ENCODE measurements at regions not wholly inside any gene's neighbourhood (a gene's known extent, or its start where the extent isn't known, plus 50 kb on each side); places are given as distances from the start of the nearest gene placed in this dataset.
"Not testable (repeated sequence)": the region's sequence is repeated elsewhere in the genome, so short reads cannot be mapped to it uniquely, and the experiment has no call there.

- DNase-seq (ENCODE audit: low spot score): no peak
These were observed 312.3 kb upstream of the LRRTM4 start for GRCh38 chr2:77834360-77835002.

GRCh38 chr2:77838441-77838840, 316.3 kb upstream of the LRRTM4 start:
- no peak for DNase-seq (ENCODE audit: low spot score)

GRCh38 chr2:77839102-77839501, 316.9 kb upstream of the LRRTM4 start:
- DNase-seq (ENCODE audit: low spot score): no peak

DNA sequence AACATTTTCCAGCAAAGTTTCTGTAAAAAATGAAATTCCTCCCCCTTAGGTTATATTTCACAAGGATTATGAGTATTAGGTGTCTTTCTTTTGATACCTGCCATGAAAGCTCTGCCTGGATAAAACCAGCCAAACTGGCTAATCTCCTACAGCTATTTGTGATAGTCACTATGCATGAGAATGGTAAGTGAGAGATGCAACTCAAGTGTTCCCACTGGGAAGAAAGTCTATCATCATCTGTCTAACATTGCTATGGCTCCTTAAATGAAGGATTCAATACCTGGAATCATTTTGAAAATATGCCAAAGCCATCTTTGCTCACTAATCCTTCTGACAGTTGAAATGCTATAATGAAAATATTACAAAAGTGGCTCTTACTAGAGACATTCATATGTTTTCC, 339.9 kb upstream of the LRRTM4 start:
- no peak for DNase-seq (ENCODE audit: low spot score)

DNA sequence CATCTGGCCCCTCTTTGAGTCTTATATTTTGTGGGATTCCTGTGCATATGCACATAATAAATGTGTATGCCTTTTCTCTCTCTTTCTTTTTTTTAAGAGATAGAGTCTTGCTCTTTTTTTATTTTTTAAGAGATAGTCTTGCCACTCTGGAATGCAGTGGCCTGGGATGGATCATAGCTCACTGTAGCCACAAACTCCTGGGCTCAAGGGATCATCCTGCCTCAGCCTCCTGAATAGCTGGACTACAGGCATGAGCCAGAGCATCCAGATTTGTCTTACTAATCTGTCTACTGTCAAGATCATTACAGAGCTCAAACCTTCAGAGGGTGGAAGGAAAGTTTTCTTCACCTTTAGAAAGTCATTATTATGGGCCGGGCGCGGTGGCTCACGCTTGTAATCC, 342.2 kb upstream of the LRRTM4 start:
- DNase-seq (ENCODE audit: low spot score): no peak

DNA sequence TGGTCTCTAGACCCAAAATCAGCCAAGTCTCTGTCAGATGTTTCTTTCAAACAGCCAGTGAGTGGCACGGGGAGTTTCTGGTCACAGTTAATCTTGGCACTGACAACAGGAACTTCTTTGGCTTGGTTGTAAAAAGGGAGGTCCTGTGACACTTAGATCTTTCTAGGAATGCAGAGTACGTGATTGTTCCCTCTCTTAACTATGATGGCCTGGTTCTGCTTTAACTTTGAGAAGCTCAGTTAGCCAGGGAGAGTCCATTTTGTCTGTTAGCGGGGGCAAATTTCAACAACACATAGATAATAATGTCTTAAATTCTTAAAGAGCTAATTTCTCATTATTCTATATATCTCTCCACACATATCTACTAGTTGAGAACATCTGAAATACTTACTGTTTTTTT, 344.5 kb upstream of the LRRTM4 start:
- no peak for DNase-seq (ENCODE audit: low spot score)

GRCh38 chr2:77867146-77867545, 345.0 kb upstream of the LRRTM4 start:
- DNase-seq (ENCODE audit: low spot score): no peak

DNA sequence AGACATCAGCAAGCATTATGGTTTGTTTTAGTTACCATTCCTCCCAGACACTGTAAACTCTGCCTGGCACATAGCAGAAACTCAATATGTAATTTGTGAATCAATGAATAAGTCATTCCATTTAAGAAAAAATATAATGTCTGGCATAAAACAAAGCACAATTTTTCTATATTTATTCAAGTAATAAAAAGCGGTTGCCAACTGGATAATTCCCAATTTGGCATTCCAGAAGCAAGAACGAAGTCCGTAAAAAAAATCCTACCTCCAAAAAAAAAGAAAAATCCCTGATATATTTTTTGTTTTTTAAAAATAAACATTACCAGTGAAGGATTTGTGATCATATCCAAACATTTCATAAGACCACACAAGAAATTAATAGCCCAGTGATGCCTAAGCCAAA, 351.3 kb upstream of the LRRTM4 start:
- DNase-seq (ENCODE audit: low spot score): no peak

- DNase-seq (ENCODE audit: low spot score): not testable (repeated sequence)
These were observed 378.0 kb upstream of the LRRTM4 start for GRCh38 chr2:77900211-77900610.

DNA sequence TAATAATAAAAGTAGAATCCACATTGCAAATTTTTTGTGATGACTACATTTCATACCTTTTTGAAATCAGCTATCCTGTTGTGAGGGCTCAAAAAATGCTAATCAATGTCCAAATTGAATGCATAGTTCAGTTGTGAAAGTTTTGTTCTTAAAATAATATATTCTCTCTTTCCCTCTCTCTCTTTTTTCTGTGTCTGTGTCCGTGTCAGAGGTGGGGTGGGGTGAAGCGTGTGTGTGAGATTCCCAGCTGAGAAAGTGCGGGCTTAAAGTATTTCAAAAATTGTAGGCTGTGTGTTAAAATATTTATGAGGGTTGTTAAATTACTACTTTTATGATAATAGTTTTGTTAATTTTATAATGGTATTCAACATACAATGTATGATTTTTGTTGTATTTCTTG, 388.0 kb upstream of the LRRTM4 start:
- DNase-seq (ENCODE audit: low spot score): no peak

GRCh38 chr2:77920838-77921366, 398.7 kb upstream of the LRRTM4 start:
- no peak for DNase-seq (ENCODE audit: low spot score)

DNA sequence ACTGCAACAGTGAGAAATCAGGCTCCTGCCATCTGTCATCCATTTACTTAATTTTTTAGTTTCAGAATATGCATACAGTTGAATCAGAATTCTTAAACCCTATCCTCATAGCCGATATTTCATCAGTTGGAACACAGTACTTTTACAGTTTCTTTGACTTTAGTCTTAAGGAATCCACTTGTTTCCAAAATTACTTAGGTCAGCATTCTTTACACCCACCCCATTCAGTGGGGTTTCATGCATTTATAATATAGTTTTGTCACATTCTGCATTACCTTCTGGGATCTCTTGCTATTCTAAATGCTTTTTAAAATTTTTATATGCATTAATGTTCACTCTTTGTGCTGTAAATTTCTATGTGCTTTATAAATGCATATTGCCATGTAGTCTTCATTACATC, 400.4 kb upstream of the LRRTM4 start:
- no peak for DNase-seq (ENCODE audit: low spot score)

DNA sequence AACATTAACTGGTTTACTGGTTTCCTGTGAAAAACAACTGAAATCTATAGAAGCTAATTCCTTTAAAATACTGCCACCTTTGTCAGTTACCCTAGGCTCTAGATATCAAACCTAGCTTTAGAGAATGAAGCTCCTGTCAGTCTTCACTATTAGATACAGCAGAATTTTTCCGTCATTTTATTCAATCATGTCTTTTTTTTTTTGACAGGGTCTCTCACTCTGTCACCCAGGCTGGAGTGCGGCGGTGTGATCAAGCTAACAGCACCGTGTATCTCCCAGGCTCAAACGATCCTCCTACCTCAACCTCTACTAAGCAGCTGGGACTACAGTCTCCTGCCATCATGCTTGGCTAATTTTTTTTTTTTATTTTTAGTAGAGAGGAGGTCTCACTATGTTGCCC, 415.2 kb upstream of the LRRTM4 start:
- DNase-seq (ENCODE audit: low spot score): no peak

DNA sequence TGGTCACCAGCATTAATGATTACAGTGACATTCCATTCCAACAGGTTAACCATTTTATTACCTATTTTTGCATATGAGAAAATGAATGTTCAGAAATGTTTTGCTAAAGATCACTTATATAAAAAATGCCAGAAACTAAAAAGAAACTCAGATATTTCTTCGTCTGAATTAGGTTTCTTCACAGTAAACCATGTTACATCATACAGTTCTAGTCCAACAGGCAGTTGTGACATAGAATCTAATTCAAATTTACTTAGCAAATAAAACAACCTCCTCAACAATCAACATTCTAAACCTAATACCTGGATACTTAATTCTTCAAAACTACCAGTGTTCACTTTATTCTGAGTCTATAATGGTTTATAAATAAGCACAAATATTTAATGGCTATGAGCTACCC, 416.3 kb upstream of the LRRTM4 start:
- DNase-seq (ENCODE audit: low spot score): no peak

- DNase-seq (ENCODE audit: low spot score): no peak
These were observed 417.2 kb upstream of the LRRTM4 start for GRCh38 chr2:77939370-77939769.

GRCh38 chr2:77939801-77940200, 417.6 kb upstream of the LRRTM4 start:
- DNase-seq (ENCODE audit: low spot score): no peak

DNA sequence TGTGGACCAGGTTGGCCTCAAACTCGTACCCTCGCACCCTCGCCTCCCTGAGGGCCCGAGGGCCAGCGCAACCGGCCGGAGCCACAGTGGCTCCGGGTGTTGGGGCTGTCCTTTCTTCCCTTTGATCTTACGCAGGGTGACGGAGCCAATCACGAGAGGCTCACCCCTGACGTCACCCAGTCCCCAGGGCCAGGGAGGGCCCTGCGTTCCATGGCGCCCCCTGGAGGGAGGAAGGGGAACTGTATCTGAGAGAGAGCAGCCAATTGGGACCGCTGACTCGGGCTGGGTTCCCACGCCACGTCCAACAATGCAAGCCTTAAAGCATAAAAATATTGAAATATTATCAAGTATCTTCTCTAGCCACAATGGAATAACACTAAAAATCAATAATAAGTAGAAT, 432.8 kb upstream of the LRRTM4 start:
- no peak for DNase-seq (ENCODE audit: low spot score)

DNA sequence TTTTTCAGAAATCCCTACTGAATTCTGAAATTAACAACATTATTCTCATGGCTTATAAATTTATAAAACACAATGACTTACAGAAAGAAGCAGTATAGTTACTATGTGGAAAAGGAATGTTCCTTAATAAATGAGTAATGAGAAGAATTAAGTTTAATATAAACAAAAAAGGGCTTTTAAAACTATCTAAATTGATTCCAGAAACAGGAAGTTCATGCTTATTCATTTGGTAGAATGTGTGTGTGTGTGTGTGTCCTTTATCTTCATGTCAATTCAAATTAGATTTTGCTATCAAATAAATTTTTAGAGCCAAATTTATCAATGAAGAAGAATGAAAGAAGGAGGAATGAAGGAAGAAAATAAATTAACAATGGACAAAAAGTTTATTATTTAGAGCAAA, 440.8 kb upstream of the LRRTM4 start:
- no peak for DNase-seq (ENCODE audit: low spot score)

DNA sequence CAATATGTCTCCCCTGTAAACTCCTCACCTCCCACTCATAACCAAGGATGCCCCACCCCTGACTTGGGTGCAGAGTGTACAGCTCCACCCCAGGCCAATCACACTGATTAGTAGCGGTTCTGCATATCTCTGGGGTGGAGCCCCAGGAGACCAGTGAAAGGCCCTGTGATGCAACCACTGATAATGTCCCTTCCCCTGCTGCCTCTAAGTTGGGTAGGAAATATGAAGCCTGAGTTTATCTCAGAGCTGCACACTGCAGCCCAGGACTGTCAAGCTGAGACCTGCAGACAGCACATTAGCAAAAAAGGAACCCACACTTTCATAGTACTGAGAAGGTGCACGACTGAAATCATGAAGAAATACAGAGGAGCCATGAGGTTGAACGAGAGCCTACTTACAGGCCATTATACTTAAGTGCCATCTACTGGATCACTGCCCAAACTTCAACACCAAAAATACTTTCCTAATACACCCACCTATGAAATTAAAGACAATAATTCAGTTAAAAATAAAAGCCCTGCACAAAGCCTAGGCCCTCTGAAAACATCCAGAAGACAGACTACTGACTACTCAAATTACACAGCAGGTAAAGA, 455.4 kb upstream of the LRRTM4 start:
- no peak for DNase-seq (ENCODE audit: low spot score)

GRCh38 chr2:77995161-77995560, 473.0 kb upstream of the LRRTM4 start:
- no peak for DNase-seq (ENCODE audit: low spot score)

- no peak for DNase-seq (ENCODE audit: low spot score)
These were observed 477.2 kb upstream of the LRRTM4 start for GRCh38 chr2:77999376-77999775.

DNA sequence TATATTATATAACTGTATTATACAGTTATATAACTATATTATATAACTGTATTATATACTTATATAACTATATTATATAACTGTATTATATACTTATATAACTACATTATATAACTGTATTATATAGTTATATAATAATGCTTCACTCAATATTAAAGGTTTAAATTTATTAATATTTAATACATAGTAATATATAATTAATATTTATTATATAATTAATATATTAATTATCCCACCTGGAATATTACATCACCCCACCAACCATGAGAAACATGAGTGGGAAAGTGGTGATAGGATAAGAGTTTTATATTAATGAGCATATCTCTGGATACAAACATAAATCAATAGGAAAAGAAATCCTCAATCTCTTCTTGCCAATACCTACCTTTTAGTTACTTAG, 487.1 kb upstream of the LRRTM4 start:
- DNase-seq (ENCODE audit: low spot score): no peak

GRCh38 chr2:78011251-78011650, 489.1 kb upstream of the LRRTM4 start:
- DNase-seq (ENCODE audit: low spot score): no peak

DNA sequence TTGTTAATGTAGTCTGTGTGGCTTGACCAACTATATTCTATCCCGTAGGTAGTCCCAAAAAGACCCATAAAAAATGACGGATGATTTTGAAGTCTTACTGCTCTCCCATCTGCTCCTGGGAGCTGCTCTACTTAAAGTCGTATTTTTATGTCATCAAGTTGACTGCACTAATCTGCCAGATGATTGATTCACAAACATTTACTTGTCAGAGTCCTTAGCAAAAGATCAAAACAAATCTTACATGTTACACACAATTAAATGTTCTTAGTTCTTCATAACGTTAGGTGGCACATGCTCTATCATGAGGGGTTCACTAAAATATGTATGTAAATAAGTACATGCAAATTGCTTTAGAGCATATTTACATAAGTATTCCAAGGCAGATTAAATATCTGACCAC, 498.3 kb upstream of the LRRTM4 start:
- DNase-seq (ENCODE audit: low spot score): no peak
